Endodermal cell (in vitro differentiated cells): ENCODE measurements at regions not wholly inside any gene's neighbourhood (a gene's known extent, or its start where the extent isn't known, plus 50 kb on each side); places are given as distances from the start of the nearest gene placed in this dataset.

ENCODE experiments used
- DNase-seq: peaks from one replicate; pipeline ENCODE4 v3.0.0-alpha.2; 2017
- H3K27ac ChIP-seq: 2 replicates; pipeline ENCODE4 v1.5.1; 2013; ENCODE audit warnings: mild to moderate bottlenecking, low read depth, low read length, moderate library complexity
- H3K27me3 ChIP-seq: 2 replicates; pipeline ENCODE4 v1.6.1; 2013; ENCODE audit warnings: mild to moderate bottlenecking, low read length, moderate library complexity; ENCODE audit not compliant: insufficient read depth, control insufficient read depth, poor library complexity, severe bottlenecking
- H3K36me3 ChIP-seq: 2 replicates; pipeline ENCODE4 v1.7.0; 2013; ENCODE audit warnings: mild to moderate bottlenecking, low read length, moderate library complexity; ENCODE audit not compliant: control insufficient read depth, insufficient read depth
- H3K4me1 ChIP-seq: one replicate; pipeline ENCODE4 v1.7.0; 2013; ENCODE audit warnings: low read length; ENCODE audit not compliant: control insufficient read depth, insufficient read depth
- H3K4me3 ChIP-seq: 2 replicates; pipeline ENCODE4 v1.5.1; 2013; ENCODE audit warnings: mild to moderate bottlenecking, low read length, moderate library complexity
- H3K9ac ChIP-seq: 2 replicates; pipeline ENCODE4 v1.6.1; 2013; ENCODE audit warnings: mild to moderate bottlenecking, low read length, moderate library complexity; ENCODE audit not compliant: poor library complexity, severe bottlenecking; ENCODE audit errors: extremely low read depth
- H3K9me3 ChIP-seq: 2 replicates; pipeline ENCODE4 v1.6.1; 2013; ENCODE audit warnings: mild to moderate bottlenecking, low read length, moderate library complexity; ENCODE audit not compliant: control insufficient read depth
- H3K27ac Mint-ChIP-seq: 2 replicates; pipeline ENCODE4 v1.8.0; 2020; ENCODE audit warnings: mixed read lengths
- H3K27me3 Mint-ChIP-seq: 2 replicates; pipeline ENCODE4 v1.8.0; 2021; ENCODE audit warnings: mild to moderate bottlenecking, mixed read lengths; ENCODE audit not compliant: insufficient read depth
- H3K36me3 Mint-ChIP-seq: 2 replicates; pipeline ENCODE4 v1.8.0; 2020; ENCODE audit warnings: low read depth, mixed read lengths
- H3K4me1 Mint-ChIP-seq: 2 replicates; pipeline ENCODE4 v1.8.0; 2020; ENCODE audit warnings: mixed read lengths
- H3K4me3 Mint-ChIP-seq: 2 replicates; pipeline ENCODE4 v1.8.0; 2020; ENCODE audit warnings: mild to moderate bottlenecking, moderate library complexity, mixed read lengths
- H3K9me3 Mint-ChIP-seq: 2 replicates; pipeline ENCODE4 v1.8.0; 2020; ENCODE audit warnings: mild to moderate bottlenecking, mixed read lengths
- WGBS, 2 experiments: methylation state at CpG; one replicate each; pipeline versions ENCODE4 v1.1.5 to v1.1.7; 2013; ENCODE audit warnings: missing lambda C conversion rate in 2 of 2, mixed read lengths in 1 of 2; ENCODE audit not compliant: insufficient coverage in 1 of 2, insufficient read length in 1 of 2; 5-methylcytosine and 5-hydroxymethylcytosine counted together
- TF ChIP-seq, protein P1 (sequence below): fragments of 200-600 bp; sonication (generic); conservative IDR thresholded peaks from 2 replicates; pipeline ENCODE4 v1.5.0; 2021; ENCODE audit warnings: antibody characterized with exemption, mild to moderate bottlenecking

DNA sequence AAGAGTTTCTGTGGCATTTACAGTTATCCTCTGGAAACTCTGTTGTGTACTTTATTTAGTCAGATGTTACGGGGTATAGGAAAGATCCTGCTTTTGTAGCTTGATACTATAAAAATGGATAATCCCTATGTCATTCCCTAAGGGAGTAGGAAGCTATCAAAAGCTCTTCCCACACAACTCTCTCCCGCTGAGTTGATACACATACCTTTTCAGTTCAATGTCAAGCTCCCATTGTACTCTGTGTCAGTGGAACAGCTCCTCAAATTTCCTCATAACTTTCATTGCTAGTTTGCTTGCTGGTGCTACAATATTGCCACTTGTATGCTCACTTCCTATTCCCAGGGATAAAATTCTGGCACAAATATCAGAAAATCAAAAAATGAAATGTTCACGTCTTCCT lies 893.3 kb upstream of the GBE1 start:
- no peak overlapping the region for H3K4me3 ChIP-seq
- no peak overlapping the region for H3K4me3 Mint-ChIP-seq
- TF ChIP-seq, protein P1, sequence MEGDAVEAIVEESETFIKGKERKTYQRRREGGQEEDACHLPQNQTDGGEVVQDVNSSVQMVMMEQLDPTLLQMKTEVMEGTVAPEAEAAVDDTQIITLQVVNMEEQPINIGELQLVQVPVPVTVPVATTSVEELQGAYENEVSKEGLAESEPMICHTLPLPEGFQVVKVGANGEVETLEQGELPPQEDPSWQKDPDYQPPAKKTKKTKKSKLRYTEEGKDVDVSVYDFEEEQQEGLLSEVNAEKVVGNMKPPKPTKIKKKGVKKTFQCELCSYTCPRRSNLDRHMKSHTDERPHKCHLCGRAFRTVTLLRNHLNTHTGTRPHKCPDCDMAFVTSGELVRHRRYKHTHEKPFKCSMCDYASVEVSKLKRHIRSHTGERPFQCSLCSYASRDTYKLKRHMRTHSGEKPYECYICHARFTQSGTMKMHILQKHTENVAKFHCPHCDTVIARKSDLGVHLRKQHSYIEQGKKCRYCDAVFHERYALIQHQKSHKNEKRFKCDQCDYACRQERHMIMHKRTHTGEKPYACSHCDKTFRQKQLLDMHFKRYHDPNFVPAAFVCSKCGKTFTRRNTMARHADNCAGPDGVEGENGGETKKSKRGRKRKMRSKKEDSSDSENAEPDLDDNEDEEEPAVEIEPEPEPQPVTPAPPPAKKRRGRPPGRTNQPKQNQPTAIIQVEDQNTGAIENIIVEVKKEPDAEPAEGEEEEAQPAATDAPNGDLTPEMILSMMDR: no peak
- DNase-seq: no peak
- H3K4me1 Mint-ChIP-seq: no peaks in the 10 kb centered on the region
- H3K9me3 ChIP-seq: no peaks in the 10 kb centered on the region
- no peaks in the 10 kb centered on the region for H3K36me3 ChIP-seq
- WGBS, 2 experiments: 67 to 94% methylated on average over 1 to 3 of the region's 3 CpGs
- no peak overlapping the region for H3K27ac Mint-ChIP-seq
- no peaks in the 10 kb centered on the region for H3K4me1 ChIP-seq
- no peak overlapping the region for H3K27ac ChIP-seq
- H3K27me3 ChIP-seq: no peaks in the 10 kb centered on the region
- H3K9ac ChIP-seq: no peak overlapping the region
- H3K9me3 Mint-ChIP-seq: no peaks in the 10 kb centered on the region
- H3K27me3 Mint-ChIP-seq: no peaks in the 10 kb centered on the region
- no peaks in the 10 kb centered on the region for H3K36me3 Mint-ChIP-seq

DNA sequence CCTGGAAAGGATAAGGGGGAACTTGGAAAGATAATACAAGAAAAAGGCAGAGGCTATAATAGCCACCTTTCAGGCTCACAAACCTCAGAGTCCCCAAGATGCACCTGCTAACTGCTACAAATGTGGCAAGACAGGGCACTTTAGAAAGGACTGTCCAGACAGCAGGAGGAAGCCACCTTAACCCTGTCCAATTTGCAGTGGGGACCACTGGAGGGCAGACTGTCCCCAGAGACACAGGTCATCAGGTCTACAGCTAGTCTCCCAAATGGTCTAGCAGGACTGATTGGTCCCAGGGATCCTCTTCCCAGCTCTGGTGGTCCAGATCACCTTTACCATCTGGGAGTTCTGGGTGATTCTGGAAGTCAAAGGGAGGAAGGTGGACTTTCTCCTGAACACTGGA lies 882.5 kb upstream of the GBE1 start:
- Mint-ChIP-seq H3K4me3 (no peak overlapping the region), H3K27ac (no peak overlapping the region), H3K9me3 (peaks cover 6% of the 10 kb centered on the region), H3K27me3 (no peaks in the 10 kb centered on the region), H3K4me1 (no peaks in the 10 kb centered on the region), H3K36me3 (no peaks in the 10 kb centered on the region)
- peak; percentile 78 for DNase-seq
- no peaks in the 10 kb centered on the region for H3K27me3 ChIP-seq
- H3K27ac ChIP-seq: no peak overlapping the region
- no peaks in the 10 kb centered on the region for H3K4me1 ChIP-seq
- H3K36me3 ChIP-seq: no peaks in the 10 kb centered on the region
- no peak overlapping the region for H3K9ac ChIP-seq
- TF ChIP-seq, protein P1: peak; percentile 73
- H3K4me3 ChIP-seq: no peak overlapping the region
- H3K9me3 ChIP-seq: no peaks in the 10 kb centered on the region

DNA sequence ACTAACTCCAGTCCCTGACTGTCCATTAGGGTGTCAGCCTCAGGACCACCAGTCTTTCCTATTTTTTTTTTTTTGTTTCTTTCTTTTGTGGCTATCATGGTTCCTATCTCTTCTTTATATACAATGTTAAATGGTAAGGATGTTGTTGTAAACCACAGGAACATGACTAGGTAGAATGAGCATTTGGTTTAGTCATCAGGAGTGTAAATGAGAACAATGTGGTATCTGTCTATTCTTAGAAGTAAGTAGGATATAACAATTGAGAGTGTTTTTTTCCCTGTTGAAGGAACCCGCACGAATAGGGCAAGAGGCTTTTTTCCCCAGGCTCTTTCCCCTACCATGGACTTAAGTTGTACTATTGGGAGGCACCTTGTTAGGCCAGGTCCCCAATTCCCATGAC lies 880.3 kb upstream of the GBE1 start:
- Mint-ChIP-seq H3K27ac (no peak overlapping the region), H3K9me3 (peaks cover 6% of the 10 kb centered on the region), H3K4me1 (no peaks in the 10 kb centered on the region), H3K36me3 (no peaks in the 10 kb centered on the region), H3K27me3 (no peaks in the 10 kb centered on the region), H3K4me3 (no peak overlapping the region)
- no peak overlapping the region for H3K27ac ChIP-seq
- no peaks in the 10 kb centered on the region for H3K27me3 ChIP-seq
- 78% methylated on average over 2 of the region's 2 CpGs; no CpG with 5 or more reads in 1 of the 2 experiments for WGBS, 2 experiments
- H3K9ac ChIP-seq: no peak overlapping the region
- no peaks in the 10 kb centered on the region for H3K9me3 ChIP-seq
- no peaks in the 10 kb centered on the region for H3K36me3 ChIP-seq
- H3K4me1 ChIP-seq: no peaks in the 10 kb centered on the region
- TF ChIP-seq, protein P1: no peak
- no peak overlapping the region for H3K4me3 ChIP-seq
- DNase-seq: no peak
